Vagina (tissue), 2 donors: ENCODE measurements at regions not wholly inside any gene's neighbourhood (a gene's known extent, or its start where the extent isn't known, plus 50 kb on each side); places are given as distances from the start of the nearest gene placed in this dataset.
"Not testable (repeated sequence)": the region's sequence is repeated elsewhere in the genome, so short reads cannot be mapped to it uniquely, and the experiment has no call there.

Source experiments
- DNase-seq, 2 donors: peaks; one replicate each; pipeline ENCODE4 v3.0.0-alpha.2; 2017; ENCODE audit errors: extremely low spot score in 2 of 2
- H3K27ac ChIP-seq: fragments of 200-600 bp; sonication (generic); one replicate; pipeline ENCODE4 v1.5.1; 2019
- H3K27me3 ChIP-seq: fragments of 200-600 bp; sonication (generic); one replicate; pipeline ENCODE4 v1.5.1; 2019
- H3K36me3 ChIP-seq, 2 donors: fragments of 200-600 bp; sonication (generic); one replicate each; pipeline ENCODE4 v1.5.1; 2017 to 2019
- H3K4me1 ChIP-seq: fragments of 200-600 bp; sonication (generic); one replicate; pipeline ENCODE4 v1.5.1; 2019
- H3K4me3 ChIP-seq, 2 donors: fragments of 200-600 bp; sonication (generic); 1 replicate in 1 of 2; 2 replicates in 1 of 2; pipeline ENCODE4 v1.5.1; 2016 to 2019
- H3K9me3 ChIP-seq: fragments of 200-600 bp; sonication (generic); one replicate; pipeline ENCODE4 v1.5.1; 2019
- CTCF ChIP-seq, 3 experiments: fragments of 450-650 bp in 2 of 3; fragments of 200-600 bp in 1 of 3; sonication (generic) in 1 of 3; IDR thresholded peaks; one replicate each; pipeline ENCODE4 v1.5.1; 2017 to 2019; ENCODE audit warnings: antibody characterized with exemption in 3 of 3, mild to moderate bottlenecking in 2 of 3, moderate library complexity in 2 of 3
- POLR2A ChIP-seq, 2 donors: fragments of 450-650 bp; IDR thresholded peaks; one replicate each; pipeline ENCODE4 v1.6.1; 2017; ENCODE audit warnings: antibody characterized with exemption in 2 of 2, mild to moderate bottlenecking in 2 of 2, moderate library complexity in 2 of 2
- POLR2AphosphoS5 ChIP-seq, 2 donors: sonication (generic); formaldehyde crosslinking; IDR thresholded peaks; one replicate each; pipeline ENCODE4 v1.9.0; 2017; ENCODE audit warnings: antibody characterized with exemption in 2 of 2, mild to moderate bottlenecking in 2 of 2, low read depth in 1 of 2; ENCODE audit not compliant: insufficient read depth in 1 of 2
- intact Hi-C: fragments of 100-400 bp; cut with DNase I; formaldehyde crosslinking; loops from one replicate; pipeline ENCODE4 v1.15.1; 2023

GRCh38 chr2:215633360-215633759 lies 197.5 kb upstream of the FN1 start:
- Histone ChIP-seq H3K4me1 (no peaks in the 10 kb centered on the region), H3K36me3 (no peaks in the 10 kb centered on the region), H3K27ac (no peak overlapping the region), H3K9me3 (no peaks in the 10 kb centered on the region), H3K4me3 (no peak overlapping the region), H3K27me3 (no peaks in the 10 kb centered on the region)
- DNase-seq, result no peak
- intact Hi-C loops, result loop anchor here (10.0 kb wide), 1 partner anchor 109 kb away; no protein-coding TSS in a partner anchor
- TF ChIP-seq POLR2A (IDR thresholded peaks at IDR 0.05), result no peak
- TF ChIP-seq POLR2AphosphoS5 (IDR thresholded peaks at IDR 0.05; ENCODE audit: insufficient read depth in 1 of 2, low read depth in 1 of 2), result no peak
- TF ChIP-seq CTCF (IDR thresholded peaks at IDR 0.05), result no peak

- Histone ChIP-seq H3K27ac (no peak overlapping the region), H3K27me3 (no peaks in the 10 kb centered on the region), H3K36me3 (no peaks in the 10 kb centered on the region), H3K9me3 (no peaks in the 10 kb centered on the region), H3K4me3 (no peak overlapping the region), H3K4me1 (no peaks in the 10 kb centered on the region)
- intact Hi-C loops, result loop anchor here (10.0 kb wide), 1 partner anchor 107 kb away; no protein-coding TSS in a partner anchor
- TF ChIP-seq POLR2A (IDR thresholded peaks at IDR 0.05) (no peak), POLR2AphosphoS5 (IDR thresholded peaks at IDR 0.05; ENCODE audit: insufficient read depth in 1 of 2, low read depth in 1 of 2) (no peak), CTCF (IDR thresholded peaks at IDR 0.05) (no peak)
- DNase-seq, result no peak
Observed at GRCh38 chr2:215631696-215632095, 195.8 kb upstream of the FN1 start.

GRCh38 chr2:215630796-215631195 lies 194.9 kb upstream of the FN1 start:
- not testable (repeated sequence) for H3K27me3 ChIP-seq, H3K36me3 ChIP-seq, H3K27ac ChIP-seq, H3K4me1 ChIP-seq, H3K4me3 ChIP-seq, DNase-seq, H3K9me3 ChIP-seq
- intact Hi-C loops, result loop anchor here (10.0 kb wide), 1 partner anchor 106 kb away; no protein-coding TSS in a partner anchor

- H3K27me3 ChIP-seq, result no peaks in the 10 kb centered on the region
- H3K27ac ChIP-seq, result no peak overlapping the region
- no peaks in the 10 kb centered on the region for H3K36me3 ChIP-seq
- TF ChIP-seq POLR2A (IDR thresholded peaks at IDR 0.05) (no peak), POLR2AphosphoS5 (IDR thresholded peaks at IDR 0.05; ENCODE audit: insufficient read depth in 1 of 2, low read depth in 1 of 2) (no peak), CTCF (IDR thresholded peaks at IDR 0.05) (no peak)
- intact Hi-C loops, result no loop called here
- H3K9me3 ChIP-seq, result no peaks in the 10 kb centered on the region
- H3K4me3 ChIP-seq, result no peak overlapping the region
- H3K4me1 ChIP-seq, result peaks cover 6% of the 10 kb centered on the region
- no peak for DNase-seq
Observed at GRCh38 chr2:215627771-215628170, 191.9 kb upstream of the FN1 start.

GRCh38 chr2:215626812-215627281 lies 191.0 kb upstream of the FN1 start:
- Histone ChIP-seq H3K4me3 (no peak overlapping the region), H3K4me1 (peaks cover 6% of the 10 kb centered on the region), H3K36me3 (no peaks in the 10 kb centered on the region), H3K27ac (no peak overlapping the region), H3K27me3 (no peaks in the 10 kb centered on the region), H3K9me3 (no peaks in the 10 kb centered on the region)
- no peak for DNase-seq
- TF ChIP-seq CTCF (IDR thresholded peaks at IDR 0.05), result no peak
- no peak for TF ChIP-seq POLR2AphosphoS5 (IDR thresholded peaks at IDR 0.05; ENCODE audit: insufficient read depth in 1 of 2, low read depth in 1 of 2)
- TF ChIP-seq POLR2A (IDR thresholded peaks at IDR 0.05), result no peak
- intact Hi-C loops, result no loop called here
